ENCODE measurements at regions not wholly inside any gene's neighbourhood (a gene's known extent, or its start where the extent isn't known, plus 50 kb on each side); places are given as distances from the start of the nearest gene placed in this dataset.

DNA sequence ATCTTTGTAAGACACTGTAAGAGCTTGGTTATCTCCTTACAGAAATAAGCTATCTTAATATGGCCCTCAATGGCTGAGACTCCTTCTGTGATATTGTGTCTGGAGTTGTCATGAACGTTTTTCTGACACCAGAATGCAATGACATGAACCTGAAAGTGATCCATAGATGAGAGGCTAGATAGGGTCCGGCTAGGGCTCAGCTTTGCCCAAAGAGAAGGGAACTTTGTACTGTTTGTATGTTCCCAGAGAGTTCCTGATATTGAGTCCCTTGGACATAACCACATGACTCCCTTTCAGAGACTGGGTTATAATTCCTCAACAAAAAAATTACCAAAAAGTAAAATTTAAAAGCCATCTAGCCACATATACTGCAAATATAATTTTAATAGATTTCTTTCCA lies 575.8 kb upstream of the CLINT1 start:
- no peak for DNase-seq

DNA sequence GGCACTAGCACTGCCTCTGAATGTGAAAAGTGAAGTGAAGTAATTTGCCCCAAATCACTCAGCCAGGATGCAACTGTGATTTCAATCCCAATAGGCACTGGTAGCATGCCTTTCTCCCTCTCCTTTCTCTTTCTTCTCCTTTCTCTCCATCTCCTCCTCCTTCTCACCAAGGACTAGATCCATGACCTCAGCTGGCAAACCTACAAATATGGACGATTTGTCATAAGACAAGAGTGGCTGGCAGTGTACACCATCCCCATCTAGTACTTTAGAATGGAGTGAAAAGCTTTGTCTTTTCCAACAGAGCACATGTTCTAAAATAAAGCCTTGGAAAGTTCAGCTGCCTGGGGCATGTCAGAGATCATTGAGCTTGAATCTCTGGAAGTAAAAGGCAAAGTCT lies 574.7 kb upstream of the CLINT1 start:
- no peak for DNase-seq

DNA sequence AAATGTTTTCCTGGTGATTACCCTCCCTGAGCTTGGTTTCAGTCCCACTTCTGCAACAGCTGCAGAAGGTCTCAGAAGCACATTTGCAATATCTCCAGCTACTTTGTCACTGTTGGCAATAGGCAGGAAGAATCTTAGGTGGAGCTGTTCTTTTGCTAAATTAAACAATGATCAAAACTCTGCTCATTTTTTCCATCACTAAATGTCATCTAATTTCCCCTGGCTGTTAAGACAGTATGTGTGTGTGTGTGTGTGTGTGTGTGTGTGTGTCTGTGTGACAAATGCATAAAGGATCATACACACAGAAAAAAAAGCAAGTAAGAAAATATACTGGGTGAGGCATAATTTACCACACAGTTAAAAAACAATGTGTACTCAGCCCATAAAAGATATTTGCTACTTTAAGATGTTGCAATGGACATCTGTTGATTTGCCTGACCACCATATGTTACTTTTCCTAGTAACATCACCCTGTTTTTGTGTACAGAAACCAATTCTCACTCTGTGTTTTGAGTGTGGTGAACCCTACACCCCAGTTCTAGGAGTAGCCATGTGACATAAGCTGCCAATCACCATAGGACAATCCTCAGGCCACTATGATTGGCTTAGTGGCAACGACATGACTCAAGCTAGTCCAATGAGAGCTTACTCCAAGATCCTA lies 572.6 kb upstream of the CLINT1 start:
- no peak for DNase-seq

DNA sequence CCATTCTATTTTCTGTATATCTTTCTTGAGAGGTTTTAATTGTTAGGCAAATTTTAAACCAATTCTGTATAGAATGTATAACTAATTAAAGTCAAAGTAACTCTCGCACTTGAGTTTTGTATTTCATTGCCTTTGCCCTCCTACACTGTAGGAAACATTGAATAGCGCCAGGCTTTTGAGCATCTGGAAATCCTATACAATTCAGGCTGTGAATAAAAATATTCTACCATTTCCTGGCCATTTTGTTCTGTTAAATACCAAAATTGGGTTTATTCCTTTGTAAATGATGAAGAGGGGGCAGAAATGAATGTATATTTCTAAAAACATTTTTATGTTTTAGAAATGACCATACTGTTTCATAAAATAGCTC lies 571.8 kb upstream of the CLINT1 start:
- DNase-seq = no peak

DNA sequence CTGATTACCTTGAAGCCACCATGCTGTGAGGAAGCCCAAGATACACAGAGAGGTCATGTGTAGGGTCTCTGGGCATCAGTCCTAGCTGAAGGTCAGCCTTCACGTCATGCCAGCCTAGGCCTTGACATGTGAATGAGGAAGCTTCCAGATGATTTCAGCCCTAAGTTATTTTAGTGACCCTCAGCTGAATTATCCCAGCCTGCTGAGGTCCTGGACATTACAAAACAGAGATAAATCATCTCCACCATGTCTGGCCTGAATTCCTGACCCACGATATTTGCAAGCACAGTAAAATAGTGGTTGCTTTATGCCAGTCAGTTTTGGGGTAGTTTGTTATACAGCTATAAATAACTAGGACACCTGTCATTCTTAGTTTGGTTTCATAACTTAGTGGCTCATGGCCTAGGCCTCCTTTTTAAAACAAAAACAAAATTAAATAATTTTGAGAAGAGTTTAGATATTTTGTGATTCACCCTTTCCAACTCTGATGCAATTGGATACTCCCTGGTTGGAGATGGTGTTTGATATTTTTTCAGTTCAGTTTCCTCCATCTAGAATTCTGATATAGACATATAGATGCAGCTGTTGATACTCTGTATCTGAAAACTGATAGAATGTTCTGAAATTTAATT lies 571.3 kb upstream of the CLINT1 start:
- no peak for DNase-seq

DNA sequence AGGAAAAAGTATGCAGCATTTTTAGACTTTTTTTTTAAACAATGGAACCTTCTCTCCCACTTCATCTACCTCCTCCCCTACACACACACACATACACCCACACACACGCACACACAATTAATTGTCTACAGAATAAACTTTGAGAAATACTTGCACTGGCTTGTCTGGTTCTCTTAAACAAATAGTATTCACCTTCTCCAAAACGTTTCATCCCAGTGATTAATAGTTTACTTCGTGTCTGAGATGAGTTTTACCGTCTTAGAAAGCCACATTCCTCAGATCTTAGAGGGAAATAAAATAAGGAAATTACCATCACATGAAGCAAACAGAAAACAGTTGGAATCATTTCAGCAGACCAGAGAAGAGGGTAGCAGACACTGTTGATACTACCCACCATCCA lies 570.6 kb upstream of the CLINT1 start:
- no peak for DNase-seq

DNA sequence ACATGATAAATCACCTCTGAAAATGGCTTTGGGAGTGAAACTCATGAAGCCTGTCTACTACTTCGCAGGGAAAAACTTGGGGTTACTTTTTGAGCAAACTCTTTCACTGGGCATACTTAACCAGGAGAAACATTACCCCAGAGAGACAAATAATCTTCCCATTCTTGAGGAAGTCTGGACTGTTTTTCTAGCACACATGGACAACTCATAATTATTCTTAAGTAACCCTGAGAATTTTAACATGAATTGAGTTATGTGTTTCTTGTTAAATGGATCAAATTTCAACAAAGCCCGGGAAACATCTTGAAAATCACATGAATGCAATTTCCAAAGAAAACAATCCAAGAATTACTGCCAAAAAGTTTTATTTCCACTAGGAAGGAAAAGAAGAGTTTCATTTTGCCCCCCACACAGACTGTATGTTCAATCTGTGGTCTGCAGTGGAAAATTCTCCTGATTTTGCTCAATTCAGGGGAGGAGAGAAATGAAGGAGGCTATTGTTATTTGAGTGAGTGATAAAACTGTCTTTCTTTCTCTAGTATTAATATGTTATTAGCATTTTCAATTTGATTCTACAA lies 564.8 kb upstream of the CLINT1 start:
- DNase-seq = no peak

DNA sequence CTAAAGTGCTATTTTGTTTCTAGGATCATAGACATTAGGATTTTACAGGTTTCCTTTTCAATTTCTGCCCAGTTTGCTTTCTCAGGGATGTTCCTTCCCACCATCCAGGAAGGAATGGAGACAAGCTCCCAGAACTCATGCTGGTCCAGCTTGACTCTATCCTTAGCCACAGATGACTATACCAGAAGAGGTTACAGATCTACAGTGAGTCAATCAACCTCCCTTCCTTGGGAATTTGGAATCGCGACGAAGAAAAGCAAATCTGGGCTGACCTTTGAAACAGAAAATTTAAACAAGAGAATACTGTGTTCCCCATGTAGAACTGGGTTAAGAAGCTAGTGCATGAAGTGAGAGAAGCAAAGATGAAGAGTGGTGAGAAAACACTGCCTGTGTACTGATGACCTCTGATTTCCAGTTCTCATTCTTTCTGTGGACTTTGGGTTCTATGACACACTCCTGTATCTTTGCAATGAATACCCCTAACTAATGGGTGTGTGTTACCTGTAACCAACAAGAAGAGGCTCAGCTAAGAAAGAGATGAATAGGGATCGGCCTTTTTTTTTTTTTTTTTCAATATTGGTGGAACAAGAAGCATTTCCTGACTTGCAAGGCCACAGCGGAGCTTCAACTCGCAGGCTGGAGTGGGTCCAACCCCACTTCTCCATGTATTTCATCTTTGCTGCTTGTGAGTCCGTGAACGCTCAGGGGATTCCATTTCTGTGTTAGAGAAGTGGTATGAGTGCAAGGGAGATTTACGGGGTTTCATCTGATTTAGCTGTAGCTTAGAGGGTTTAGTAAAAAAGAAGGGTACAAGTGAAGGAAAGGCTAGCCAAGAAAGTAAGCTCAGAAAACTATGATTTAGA lies 563.9 kb upstream of the CLINT1 start:
- DNase-seq = no peak

DNA sequence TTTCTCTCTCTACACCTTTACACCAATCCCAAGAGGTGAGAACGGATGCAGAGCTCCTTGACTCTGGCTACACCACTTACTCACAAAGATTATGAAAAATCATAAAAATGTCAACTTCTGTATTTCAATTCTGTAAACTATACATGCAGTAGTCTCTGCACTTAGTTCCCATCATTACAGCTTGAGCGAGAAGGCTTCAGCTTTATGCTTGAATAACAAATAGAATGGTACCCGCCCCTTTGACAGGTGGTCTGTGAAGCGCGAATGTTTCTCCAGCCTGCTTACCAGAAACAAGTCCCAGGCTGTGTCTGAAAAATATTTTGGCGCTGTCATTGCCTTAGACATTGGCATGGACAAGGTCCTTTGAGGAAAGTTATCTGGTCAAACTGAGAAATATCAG lies 562.4 kb upstream of the CLINT1 start:
- no peak for DNase-seq

DNA sequence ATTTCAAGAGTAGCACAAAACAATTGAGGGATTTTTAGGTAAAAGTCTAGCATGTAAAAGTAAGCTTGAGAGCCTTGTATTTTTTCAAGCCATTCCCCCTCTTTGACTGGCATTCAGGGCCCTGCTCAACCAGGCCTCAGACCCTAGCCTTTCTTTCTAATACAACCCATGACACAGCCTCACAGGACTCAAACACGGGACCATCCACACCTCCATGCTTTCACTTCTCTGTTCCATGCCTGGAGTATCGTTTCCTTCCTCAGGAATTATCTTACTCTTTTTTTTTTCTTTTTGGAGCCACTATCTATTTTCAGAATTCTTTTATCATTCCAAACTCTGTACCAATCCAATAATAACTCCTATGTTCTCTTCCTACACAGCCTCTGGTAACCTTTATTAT lies 560.2 kb upstream of the CLINT1 start:
- no peak for DNase-seq

DNA sequence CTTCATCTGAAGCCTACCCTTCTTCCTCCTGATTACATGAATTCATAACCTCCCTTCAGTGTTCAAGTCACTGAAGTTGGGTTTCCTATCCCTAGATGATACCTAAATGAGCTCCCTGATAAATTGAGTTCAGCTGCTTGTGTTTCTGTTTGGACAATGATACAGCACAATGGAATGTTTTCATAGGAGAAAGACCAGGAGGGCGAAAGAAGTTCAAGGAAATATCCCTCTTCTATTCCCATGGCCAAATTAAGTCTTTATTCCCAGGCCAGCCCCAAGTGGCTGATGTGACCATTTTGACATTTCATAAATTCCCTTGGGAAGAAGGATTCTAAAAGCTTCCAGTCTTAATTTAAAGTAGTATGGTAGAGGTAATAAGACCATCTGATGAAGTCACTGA lies 555.8 kb upstream of the CLINT1 start:
- no peak for DNase-seq

DNA sequence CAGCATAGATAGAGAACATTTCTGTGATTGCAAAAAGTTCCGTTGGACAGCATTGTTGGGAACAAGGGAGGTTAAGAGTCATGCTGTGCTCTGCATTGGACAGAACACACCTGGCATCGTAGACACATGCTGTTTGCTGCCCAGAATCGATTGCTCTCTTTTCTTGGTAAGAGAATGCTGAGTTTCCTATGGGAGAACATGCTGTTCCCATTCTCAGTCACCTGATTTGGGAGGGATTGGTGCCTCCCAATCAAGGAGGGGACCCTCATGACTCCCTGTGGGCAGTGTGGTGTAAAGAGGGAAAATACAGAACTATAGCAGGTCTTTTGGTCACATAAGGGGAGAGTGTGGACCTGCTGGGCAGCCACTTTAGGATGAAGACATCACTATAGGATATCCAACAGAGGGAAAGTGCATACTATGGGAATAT lies 555.4 kb upstream of the CLINT1 start:
- DNase-seq = no peak

DNA sequence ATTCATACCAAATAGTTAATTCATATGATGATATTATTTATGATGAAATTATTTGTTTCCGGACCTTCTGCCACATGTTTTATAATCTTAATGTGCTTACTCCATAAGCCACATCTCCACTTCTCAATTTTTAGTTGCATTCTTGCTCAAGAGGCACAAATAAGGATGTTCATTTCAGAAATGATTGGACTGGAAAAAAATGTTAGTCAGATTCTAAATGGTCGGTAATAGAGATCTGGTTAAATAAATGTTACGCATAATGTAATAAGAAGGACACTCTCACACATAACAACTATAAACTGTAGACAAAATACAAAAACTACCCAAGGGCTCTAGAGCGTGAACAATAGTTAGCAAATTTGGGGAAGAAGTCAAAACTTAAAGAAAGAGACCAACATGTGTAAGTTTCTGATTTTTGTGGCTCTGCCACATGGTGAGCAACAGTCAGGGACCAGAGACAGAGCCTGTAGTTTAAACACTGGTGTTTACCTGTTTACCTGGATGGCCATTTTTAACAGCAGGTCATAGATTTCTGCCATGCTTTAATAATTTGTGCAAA lies 554.3 kb upstream of the CLINT1 start:
- no peak for DNase-seq

DNA sequence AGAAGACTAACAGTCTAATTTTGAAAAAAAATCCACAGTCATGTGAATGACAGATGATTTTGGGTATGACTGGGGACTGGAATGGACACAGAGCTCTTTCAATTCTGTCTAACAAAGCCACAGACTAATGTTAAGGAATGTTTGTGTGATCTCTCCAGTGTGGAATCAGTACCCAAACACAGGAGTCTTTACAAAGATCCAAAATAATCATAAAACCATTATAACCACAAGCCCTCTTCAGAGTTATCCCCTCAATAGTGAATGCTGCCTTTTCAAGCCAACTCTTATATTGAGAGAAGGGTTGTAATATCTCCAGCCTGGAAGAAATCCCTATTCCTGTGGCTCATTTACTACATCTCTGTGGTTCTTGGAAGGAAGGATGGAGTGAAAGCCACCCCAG lies 552.0 kb upstream of the CLINT1 start:
- DNase-seq = no peak

DNA sequence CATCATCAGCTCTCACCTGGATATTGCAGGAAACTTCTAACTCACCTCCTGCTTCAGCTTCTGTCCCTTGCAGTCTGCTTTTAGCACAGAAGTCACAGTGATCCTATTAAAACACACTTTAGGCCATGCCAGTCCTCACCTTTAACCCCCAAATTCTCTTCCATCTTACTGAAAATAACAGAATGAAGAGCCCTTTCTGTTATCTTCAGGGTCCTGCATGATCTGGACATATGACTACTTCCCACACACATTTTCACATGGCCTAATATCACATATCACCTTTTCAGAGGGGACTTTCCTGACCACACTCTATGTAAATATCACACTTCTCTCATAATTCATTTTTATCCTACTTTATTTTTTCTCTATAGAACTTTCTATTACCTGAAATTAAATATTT lies 550.6 kb upstream of the CLINT1 start:
- DNase-seq = no peak

DNA sequence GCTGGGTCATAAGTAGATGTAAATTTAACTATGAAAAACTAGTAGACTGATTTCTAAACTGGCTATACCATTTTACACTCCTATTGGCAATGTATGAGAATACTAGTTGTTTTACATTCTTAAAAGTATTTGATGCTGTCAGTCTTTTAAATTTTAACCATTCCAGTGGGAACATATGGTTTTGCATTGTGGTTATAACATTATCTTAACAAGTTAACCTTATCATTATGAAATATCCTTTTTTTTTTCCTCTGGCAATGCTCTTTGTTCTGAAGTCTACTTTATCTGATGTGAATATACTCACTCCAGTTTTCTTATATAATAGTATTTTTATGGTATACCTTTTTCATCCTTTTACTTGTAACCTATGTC lies 548.9 kb upstream of the CLINT1 start:
- no peak for DNase-seq

DNA sequence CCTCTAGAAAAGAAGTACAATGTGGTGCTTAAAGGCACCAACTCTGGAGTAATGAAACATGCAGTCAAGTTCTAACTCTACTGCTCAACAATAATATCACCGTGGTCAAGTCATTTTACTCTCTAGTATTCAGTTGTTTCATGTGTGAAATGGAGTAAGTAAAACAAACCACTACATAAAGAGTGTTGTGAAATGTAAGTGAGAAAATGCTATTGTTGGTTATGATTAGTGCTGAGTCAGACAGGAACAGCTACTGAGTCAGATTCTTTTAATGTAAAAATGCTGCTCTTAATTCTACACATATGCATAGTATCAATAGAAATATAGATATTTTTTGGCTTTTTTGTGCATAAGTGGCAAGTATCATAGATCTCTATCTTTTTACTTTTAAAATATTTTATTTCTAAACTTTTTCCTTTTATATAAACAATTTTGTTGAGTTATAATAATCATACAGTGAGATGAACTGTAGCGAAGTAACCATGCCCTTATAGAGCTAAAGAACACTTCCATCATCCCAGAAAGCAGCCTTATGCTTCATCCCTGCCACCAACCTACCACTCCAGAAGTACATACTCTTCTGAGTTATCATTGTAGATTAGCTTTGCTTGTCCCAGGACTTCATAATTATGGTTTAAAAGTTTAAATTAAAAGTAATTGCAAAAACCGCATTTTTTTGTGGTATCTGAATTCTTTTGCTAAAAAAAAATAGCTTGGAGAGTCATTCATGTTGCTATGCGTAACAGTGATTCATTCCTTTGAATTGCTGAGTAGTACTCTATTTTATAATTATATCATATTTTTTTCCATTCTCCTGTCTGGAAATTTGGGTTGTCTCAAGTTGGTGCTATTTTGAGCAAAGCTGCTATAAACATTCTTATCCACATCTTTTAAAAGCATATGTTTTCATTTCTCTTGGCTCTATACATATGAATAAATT lies 548.2 kb upstream of the CLINT1 start:
- no peak for DNase-seq

DNA sequence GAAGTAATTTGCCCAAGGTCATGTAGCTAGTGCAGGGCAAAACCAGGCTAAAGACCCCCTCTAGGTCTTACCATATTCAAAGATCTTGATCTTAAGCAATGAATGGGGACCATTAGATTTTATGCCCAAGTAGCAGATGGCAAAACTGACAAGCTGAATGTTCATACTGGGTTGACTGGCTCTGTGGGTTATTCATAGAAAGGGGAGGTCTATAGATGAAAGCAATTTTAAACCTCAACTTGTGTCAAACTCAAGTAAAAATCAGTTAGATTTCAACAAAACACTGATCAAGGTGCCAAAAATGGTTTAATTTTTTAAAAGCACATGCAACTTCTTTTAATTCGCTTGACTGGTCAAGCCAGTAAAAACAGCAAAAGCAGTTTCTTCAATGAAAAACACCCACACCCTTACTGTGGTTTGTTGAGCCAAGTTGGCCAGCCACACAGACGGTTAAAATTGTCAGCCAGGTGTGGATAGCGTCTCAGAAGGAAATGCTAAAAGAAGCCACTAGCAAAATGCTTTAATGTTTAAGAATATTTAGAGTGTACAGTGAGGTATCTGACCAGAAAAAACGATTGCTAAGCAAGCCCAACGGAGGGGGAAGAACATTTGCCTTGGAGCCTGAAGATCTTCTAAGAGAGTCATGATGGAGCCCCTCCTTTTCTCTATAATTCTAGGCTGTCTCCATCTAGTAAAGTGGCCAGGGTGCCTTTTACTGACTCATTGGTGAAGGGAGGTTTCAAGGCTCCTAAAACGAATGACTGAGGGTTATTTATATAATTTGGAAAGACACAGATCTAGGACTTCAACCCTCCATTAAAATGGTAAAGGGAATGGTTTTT lies 539.6 kb upstream of the CLINT1 start:
- no peak for DNase-seq

DNA sequence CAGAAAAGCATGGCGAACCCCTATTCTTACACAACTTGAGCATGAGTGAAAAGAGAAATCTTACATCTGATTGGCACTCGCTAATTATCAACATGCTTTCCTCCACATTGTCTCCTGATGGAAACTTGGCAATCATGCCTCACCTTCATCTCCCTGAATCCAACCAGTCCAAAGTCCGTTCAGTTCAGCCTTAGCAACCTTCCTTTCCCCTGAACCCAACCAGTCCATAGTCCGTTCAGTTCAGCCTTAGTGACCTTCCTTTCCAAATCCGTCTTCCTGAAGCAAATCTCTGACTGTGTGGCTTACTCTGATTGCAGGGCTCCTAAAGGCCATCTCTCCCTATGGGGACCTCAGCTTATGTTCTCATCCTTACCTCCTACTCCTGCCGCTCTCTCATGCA lies 538.3 kb upstream of the CLINT1 start:
- DNase-seq = no peak

DNA sequence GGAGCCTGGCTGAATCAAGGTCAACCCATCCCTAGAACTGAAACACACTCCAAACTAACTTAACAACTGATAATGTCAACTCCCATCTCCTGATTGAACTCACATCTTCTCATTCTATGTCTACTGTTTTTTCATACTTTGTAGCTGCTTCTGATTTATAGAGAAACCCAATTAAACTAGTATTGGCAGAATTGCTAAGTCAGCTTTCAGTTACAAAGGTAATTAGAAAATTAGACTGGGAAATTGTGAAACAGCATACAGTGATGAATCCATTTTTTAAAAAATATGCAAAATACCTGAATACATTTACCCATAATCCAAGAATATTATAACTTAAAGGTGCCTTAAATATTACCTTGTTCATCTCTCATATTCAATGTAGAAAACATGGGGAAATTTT lies 535.2 kb upstream of the CLINT1 start:
- no peak for DNase-seq

DNA sequence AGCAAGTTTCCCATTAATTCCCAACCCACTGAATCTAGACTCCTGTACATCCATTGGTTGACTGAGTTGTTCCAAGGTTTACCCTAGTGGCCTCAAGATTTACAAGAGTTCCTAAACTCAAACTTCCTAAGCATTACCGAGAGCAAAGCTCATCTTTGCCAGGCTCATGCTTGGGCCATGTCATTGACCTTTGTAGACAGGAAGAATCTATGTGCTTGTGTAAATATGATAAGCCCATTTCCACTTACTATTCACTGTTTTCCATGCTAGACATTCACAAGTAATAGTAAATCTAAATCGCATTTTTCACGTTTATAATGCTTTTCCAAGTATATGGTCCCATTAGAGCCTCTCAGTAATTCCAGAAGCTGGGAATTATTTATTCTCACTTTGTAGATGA lies 534.5 kb upstream of the CLINT1 start:
- DNase-seq = no peak

DNA sequence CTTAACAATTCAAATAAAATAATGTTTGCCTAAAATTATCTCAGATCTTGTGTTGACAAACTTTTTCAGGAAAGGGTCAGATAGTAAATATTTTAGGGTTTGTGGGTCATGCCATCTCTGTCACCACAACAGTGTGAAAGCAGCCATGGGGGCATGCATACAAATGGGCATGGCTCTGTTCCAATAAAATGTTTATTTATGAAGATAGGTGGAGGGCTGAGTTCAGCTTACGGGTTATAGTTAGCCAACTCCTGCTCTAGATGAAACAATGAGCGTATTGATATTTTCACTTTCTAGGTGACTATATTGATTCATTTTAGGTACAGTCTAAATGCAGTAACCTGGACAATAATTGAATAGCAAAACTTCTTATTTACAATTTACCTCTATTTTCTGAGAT lies 533.8 kb upstream of the CLINT1 start:
- no peak for DNase-seq
